ENCODE measurements at regions not wholly inside any gene's neighbourhood (a gene's known extent, or its start where the extent isn't known, plus 50 kb on each side); places are given as distances from the start of the nearest gene placed in this dataset.

GRCh38 chr12:115163710-115164109, 479.7 kb upstream of the TBX3 start:
- no peak for TF ChIP-seq BHLHE40 (IDR thresholded peaks at IDR 0.05; ENCODE audit: borderline replicate concordance)
- TF ChIP-seq FOXA1 (IDR thresholded peaks at IDR 0.05), result no peak
- TF ChIP-seq TARDBP (IDR thresholded peaks at IDR 0.05), result no peak
- no peak for TF ChIP-seq NFRKB (IDR thresholded peaks at IDR 0.05)
- no peak for TF ChIP-seq PKNOX1 (IDR thresholded peaks at IDR 0.05)
- TF ChIP-seq HDGF (IDR thresholded peaks at IDR 0.05; ENCODE audit: borderline replicate concordance), result no peak
- no peak for TF ChIP-seq LEF1 (IDR thresholded peaks at IDR 0.05; ENCODE audit: borderline replicate concordance)
- TF ChIP-seq SP1 (IDR thresholded peaks at IDR 0.05), result no peak
